LNCaP clone FGC (cell line): ENCODE measurements at regions not wholly inside any gene's neighbourhood (a gene's known extent, or its start where the extent isn't known, plus 50 kb on each side); places are given as distances from the start of the nearest gene placed in this dataset.
"Not testable (repeated sequence)": the region's sequence is repeated elsewhere in the genome, so short reads cannot be mapped to it uniquely, and the experiment has no call there.

Experiments used
- DNase-seq: peaks from one replicate; pipeline ENCODE4 v3.0.0-alpha.2; 2011; ENCODE audit warnings: low read depth
- H3K4me3 ChIP-seq: 2 replicates; pipeline ENCODE4 v1.5.1; 2011; ENCODE audit warnings: mild to moderate bottlenecking, low read depth, low read length, control low read depth
- TF ChIP-seq, protein P1 (sequence below): IDR thresholded peaks from 2 replicates; pipeline ENCODE4 v1.5.1; 2012; ENCODE audit warnings: mild to moderate bottlenecking; ENCODE audit not compliant: control insufficient read depth, insufficient read depth; ENCODE audit errors: extremely low read depth

DNA sequence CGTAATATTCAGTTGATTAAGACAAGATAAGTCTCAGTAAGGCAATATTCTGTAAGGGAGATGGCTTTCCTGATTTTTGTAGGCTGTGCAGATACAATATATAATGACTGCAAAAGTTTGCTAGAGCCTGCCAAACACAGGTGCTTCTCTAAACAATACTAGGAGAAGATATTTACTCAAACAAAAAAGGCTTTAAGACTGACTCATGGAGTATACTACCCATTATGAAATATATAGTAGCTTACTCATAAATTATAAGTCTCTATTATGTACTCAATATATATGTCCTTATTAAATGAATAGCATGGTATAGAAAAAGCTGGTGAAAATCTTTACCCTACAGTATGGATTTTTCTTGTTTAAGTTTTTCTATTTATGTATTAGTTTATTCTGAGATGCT, 93.2 kb upstream of the IL15 start:
- TF ChIP-seq, protein P1, sequence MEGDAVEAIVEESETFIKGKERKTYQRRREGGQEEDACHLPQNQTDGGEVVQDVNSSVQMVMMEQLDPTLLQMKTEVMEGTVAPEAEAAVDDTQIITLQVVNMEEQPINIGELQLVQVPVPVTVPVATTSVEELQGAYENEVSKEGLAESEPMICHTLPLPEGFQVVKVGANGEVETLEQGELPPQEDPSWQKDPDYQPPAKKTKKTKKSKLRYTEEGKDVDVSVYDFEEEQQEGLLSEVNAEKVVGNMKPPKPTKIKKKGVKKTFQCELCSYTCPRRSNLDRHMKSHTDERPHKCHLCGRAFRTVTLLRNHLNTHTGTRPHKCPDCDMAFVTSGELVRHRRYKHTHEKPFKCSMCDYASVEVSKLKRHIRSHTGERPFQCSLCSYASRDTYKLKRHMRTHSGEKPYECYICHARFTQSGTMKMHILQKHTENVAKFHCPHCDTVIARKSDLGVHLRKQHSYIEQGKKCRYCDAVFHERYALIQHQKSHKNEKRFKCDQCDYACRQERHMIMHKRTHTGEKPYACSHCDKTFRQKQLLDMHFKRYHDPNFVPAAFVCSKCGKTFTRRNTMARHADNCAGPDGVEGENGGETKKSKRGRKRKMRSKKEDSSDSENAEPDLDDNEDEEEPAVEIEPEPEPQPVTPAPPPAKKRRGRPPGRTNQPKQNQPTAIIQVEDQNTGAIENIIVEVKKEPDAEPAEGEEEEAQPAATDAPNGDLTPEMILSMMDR: no peak
- no peak overlapping the region for H3K4me3 ChIP-seq
- DNase-seq: no peak

DNA sequence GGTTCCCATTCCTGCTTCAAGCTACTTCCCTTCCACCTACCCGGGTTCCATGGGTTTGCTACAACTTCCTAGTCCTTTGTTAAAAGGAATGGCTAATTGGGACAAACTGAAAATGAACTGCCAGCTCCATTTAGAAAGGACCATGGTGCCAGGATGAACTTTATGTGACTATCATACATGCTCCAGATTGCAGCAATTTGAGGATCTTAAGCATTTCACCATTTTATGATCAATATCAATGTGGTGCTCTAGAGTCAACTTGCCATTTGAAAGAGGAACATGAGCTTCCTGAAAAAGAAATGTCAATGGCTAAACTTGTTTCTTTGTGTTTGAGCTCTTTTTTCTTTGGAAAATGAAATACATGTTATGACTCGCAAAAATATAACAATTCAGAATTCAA, 92.7 kb upstream of the IL15 start:
- no peak for DNase-seq
- H3K4me3 ChIP-seq: no peak overlapping the region
- TF ChIP-seq, protein P1: no peak

DNA sequence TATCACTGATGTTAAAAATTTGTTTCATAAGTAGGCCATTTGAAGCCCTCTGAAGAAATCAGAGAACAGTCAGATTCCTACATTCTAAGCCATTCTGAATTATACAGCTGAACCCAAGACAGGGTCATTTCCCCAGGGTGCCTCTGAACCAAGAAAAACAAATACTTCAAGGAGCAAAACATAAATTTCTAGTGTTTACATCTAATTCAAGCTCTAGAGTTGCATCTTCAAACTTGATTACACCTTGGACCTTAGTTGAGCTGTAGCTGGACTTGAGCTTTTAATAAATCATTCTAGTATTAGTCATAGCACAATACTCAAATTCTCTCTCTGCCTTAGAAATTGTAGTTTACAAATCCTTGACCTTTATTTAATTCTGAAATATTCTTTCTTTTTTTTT, 87.6 kb upstream of the IL15 start:
- no peak for DNase-seq
- H3K4me3 ChIP-seq: no peak overlapping the region
- TF ChIP-seq, protein P1: no peak

DNA sequence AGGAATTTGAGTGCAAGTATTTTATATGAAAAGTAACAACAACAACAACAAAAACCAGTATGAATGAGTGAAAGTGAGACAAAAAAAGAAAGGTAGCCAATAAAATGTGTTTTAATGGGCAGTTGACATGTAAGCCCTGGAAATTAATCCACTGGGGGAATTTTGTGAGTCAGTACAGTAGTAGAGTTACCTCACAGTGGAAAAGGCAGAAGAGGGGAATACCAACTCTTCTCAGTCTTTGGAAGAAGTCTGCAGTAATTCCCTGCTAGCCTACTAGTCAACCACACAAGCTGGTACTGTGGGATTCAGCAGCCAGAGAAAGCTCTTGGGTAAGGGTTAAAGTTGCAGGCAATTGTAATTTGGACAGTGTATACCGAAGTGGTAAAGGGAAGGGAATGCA, 76.3 kb upstream of the IL15 start:
- TF ChIP-seq, protein P1: no peak
- no peak overlapping the region for H3K4me3 ChIP-seq
- DNase-seq: no peak

DNA sequence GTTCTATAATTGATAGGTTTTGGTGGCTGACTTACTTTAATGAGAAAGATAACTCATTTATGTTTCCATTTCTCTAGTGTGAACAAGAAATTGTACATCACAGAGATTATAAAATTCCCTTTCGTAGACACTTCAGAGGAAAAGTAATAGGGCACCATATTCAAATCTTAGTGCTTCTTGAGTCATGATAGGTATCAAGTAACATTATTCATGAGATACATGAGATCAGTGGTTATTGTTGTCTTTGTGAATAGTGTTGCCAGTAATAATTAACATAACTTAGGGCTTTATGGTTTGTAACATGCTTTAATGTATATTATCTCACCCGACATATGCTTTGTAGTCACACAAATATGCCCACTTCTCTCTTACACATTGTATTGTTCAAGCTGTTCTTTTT, 73.7 kb upstream of the IL15 start:
- no peak for DNase-seq
- no peak overlapping the region for H3K4me3 ChIP-seq
- TF ChIP-seq, protein P1: no peak

DNA sequence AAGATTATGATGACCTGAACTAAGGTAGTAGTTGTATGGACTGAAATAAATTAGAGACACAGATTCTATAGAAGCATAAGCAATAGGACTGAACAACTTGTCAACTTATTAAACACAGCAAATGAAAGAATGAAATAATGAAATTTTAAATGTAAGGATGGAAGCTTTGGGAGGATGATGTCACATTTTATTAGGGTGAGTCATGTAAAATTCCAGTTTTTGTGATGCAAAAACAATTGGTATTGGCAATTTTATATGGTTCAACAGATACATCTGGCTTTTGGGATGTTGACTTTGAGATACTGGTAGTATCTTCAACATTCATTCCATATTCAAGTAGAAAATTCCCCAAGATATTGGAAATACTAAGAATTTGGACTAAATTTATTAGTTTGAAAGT, 72.7 kb upstream of the IL15 start:
- DNase-seq: no peak
- no peak overlapping the region for H3K4me3 ChIP-seq

DNA sequence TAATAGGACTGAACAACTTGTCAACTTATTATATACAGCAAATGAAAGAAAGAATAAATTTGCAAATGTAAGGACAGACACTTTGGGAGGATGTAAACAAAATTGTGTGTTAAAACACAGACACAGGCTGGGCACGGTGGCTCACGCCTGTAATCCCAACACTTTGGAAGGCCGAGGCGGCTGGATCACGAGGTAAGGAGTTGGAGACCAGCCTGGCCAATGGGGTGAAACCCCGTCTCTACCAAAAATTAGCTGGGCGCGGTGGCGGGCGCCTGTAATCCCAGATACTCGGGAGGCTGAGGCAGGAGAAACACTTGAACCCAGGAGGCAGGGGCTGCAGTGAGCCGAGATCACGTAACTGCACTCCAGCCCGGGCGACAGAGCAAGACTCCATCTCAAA, 71.4 kb upstream of the IL15 start:
- not testable (repeated sequence) for DNase-seq, H3K4me3 ChIP-seq

More for the DNA sequence above, 72.7 kb upstream of the IL15 start:
- TF ChIP-seq, protein P1: no peak
